GM19023 (cell line): ENCODE measurements at regions not wholly inside any gene's neighbourhood (a gene's known extent, or its start where the extent isn't known, plus 50 kb on each side); places are given as distances from the start of the nearest gene placed in this dataset.
A peak's percentile ranks its signal among the peaks of the same experiment; 100 is the strongest.
"Not testable (repeated sequence)": the region's sequence is repeated elsewhere in the genome, so short reads cannot be mapped to it uniquely, and the experiment has no call there.

Experiments
- ATAC-seq: cut with Tn5 transposase; IDR thresholded peaks from one replicate; pipeline ENCODE4 v1.9.1; 2021; ENCODE audit warnings: mild to moderate bottlenecking, moderate library complexity; ENCODE audit not compliant: unreplicated experiment

- no peak for ATAC-seq
These were observed 207.1 kb upstream of the CXorf66 start for GRCh38 chrX:140172401-140172800.

DNA sequence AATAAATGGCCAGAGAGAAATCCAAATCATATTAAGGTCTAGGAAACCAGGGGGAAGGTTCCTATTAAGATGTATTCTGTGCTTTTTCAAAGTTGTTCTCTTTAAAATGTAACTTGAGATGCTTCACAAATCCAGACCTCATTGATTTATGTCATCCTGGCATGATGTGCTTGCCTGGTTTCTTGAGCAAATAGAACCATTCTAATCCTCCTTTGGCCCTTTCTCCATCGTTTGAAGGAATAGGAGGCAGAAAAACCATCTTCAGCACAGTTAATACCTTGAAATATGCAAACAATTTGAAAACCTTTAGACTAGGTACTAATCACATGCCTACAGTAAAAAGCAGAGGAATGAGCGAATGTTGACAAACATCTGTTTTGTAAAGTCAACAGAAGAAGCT, 202.2 kb upstream of the CXorf66 start:
- no peak for ATAC-seq

GRCh38 chrX:140165849-140166248, 200.5 kb upstream of the CXorf66 start:
- no peak for ATAC-seq

- ATAC-seq = no peak
These were observed 199.1 kb upstream of the CXorf66 start for GRCh38 chrX:140164391-140164790.

- ATAC-seq = no peak
These were observed 198.2 kb upstream of the CXorf66 start for GRCh38 chrX:140163371-140164159.

- no peak for ATAC-seq
These were observed 192.3 kb upstream of the CXorf66 start for GRCh38 chrX:140157611-140158010.

DNA sequence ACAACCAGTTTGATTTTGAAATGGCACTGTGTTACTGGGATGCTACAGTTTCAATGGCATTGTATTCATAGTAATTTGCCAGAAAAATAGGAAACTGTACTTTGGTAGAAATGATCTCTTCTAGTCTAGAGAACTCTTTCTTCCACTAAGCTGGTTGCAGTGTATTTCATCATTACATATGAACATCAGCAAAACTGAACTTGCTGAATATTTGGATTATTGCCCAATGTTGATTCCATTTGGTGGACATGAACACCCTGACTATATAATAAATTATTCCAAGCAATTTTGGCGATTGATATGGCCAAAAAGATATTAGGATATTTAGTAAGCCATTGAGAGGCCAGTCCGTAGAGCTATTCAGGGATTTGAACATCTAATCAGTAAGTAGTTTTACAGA, 191.8 kb upstream of the CXorf66 start:
- no peak for ATAC-seq

GRCh38 chrX:140151316-140151715, 186.0 kb upstream of the CXorf66 start:
- no peak for ATAC-seq

GRCh38 chrX:140149761-140150160, 184.4 kb upstream of the CXorf66 start:
- no peak for ATAC-seq

DNA sequence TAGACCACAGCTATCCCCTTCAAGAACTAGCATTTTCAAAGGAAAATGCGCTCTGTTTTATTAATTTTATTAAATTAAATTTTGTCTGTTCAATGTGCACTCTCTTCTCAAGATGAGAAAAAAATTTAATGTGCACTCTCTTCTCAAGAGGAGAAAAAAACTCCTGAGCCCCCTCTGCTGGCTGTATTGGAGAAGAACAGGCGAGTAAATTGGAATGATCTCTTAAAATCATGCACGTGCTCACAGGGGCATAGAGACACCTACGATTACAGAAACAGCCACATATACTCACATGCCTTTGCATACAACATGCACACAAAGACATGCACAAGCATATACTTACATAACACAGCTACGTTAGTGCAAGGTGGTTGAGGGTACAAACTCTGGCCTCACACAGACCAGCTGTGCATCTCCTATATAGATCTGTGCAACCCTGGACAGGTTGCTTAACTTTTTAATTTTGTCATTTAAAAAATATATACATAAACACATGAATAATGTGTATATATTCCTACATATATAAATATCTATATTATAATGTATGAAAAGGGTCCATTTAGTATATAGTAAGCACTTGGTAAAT, 176.2 kb upstream of the CXorf66 start:
- ATAC-seq = no peak

DNA sequence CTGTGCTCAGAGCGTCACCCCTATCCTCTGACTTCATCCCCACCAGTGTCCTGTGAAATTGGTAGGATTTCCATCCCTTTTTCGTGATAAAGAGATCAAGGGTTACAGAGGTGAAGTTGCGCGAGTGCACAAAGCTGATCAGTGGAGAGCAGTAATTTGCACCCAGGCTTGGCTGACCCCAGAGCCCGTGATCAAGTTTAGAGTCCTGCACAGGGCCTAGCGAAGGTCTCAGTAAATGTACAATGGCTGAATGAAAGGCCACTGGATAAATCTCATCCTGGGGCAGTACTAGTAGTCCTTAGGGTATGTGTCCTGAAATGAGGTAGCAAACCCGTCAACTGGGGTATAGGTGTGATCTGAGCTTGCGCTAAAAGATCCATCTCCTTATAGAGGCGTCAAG, 173.2 kb upstream of the CXorf66 start:
- not testable (repeated sequence) for ATAC-seq

- ATAC-seq = not testable (repeated sequence)
These were observed 172.7 kb upstream of the CXorf66 start for GRCh38 chrX:140138065-140138464.

- no peak for ATAC-seq
These were observed 167.6 kb upstream of the CXorf66 start for GRCh38 chrX:140132937-140133336.

DNA sequence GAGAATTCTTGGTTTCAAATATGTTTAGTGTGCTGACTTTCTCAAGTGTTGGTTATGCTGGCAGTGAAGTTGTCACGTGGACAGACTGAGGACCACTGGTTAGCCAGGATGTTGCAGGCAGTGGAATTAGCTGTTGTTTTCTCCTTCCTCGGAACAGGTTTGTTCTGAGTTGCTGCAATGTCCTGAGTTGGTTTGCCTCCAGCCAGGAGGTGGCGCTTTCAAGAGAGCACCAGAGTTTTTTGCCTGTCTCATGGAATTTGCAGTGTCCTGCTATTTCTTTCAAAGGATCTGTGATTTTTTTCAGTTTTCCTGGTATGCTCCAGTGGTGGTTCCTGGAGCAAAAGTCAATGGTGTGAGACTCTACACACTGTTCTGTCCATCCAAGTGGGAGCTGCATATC, 158.1 kb upstream of the CXorf66 start:
- ATAC-seq = no peak

- ATAC-seq = not testable (repeated sequence)
These were observed 148.7 kb upstream of the CXorf66 start for GRCh38 chrX:140114059-140114458.

DNA sequence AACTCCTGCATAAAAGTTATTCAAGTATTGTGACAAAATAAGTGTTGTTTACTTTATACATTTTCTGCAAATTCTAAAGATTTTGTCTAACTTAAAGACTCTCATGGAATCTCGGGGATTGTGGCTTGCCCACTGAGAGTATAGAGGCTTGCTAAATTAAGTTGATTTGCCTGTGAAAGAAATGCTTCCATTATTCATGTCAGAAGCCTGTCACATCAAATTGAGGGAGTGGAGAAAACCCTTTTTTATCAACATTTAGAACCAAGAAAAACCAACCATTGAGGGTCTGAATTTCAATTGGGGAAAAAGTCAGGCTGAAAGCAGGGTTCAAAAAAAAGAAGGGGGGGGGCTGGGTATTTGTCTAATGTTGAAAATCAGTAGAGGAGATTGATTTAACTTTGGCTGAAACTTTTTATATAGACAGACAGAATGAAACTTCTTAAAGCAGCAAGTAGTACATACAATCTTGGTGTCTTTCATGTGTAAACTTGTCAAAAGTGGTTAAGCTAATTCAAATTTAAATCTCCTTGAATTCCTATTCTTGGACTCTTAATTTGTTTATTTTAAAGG, 144.8 kb upstream of the CXorf66 start:
- ATAC-seq = no peak

DNA sequence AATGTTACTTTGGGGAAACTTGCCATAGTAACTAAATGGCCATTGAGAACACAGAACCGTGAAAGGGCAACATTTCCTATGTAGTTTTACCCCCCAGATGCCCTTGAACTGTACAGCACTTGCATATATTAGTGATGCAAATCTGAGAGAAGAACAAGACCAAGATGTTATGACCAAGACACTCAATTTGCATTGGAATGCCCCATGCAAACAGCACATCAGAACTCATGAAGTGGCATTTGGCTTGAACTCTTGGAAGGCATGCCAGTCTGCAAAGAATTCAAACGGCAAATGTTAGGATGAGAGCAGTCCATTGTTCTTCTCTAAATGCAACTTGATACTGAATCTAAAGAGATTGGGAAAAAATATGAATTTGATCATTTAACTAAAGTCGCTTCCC, 139.4 kb upstream of the CXorf66 start:
- no peak for ATAC-seq

DNA sequence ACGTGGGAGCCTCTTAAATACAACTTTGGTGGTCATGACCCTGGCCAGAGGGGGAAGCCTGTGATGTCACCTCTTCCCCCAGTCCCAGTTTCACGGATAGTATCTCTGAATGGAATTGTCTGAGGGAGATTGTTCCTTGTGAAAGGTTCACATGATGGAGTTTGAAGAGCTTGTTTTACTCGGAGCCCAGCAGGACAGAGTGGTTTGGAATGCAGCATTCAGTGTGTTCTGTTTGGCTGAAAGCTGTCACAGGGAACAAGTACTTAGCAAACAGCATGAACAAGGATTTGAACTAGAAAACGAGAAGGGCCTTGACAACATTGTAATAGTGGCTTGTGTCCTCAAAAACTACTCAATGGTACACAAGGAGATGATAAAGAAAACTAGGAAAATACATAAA, 133.9 kb upstream of the CXorf66 start:
- no peak for ATAC-seq

DNA sequence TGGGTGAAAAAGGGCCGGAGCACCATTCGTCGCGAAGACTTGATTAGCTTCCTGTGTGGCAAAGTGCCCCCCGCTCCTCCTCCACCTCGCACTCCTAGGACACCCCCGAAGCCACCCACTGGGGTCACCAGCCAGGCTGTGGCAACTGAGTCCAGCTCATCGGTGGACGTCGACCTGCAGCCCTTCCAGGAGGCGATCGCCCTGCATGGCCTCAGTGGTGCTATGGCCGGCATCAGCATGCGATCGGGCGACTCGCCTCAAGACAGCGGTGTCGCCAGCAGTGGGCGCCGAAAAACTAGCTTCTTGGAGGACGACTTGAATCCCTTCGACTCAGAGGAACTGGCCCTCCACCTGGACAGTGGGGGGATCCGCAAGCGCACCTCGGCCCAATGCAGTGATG, 126.8 kb upstream of the CXorf66 start:
- ATAC-seq = no peak

GRCh38 chrX:140091125-140091886, 126.0 kb upstream of the CXorf66 start:
- peak; percentile 80 for ATAC-seq

GRCh38 chrX:140090800-140091124, 125.4 kb upstream of the CXorf66 start:
- peak; percentile 21 for ATAC-seq

DNA sequence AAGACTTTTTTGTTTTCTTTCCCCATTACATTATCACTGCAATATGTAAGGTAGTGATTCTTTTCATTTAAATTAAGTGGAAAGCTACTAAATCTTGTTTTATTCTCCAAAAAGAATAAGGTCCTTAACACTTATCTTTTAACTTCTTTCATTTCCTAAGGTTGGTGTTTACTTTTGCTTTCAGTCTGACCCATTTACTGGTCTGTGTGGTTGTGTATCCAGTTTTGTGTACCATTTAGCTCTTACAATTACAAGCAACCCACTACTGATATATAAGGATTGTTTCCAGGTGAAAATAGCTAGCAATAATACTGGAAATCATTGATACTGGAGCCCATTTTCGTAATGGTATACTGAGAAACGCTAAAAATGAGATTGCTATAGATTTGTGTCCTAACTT, 123.1 kb upstream of the CXorf66 start:
- ATAC-seq = no peak
